ENCODE measurements at regions not wholly inside any gene's neighbourhood (a gene's known extent, or its start where the extent isn't known, plus 50 kb on each side); places are given as distances from the start of the nearest gene placed in this dataset.

- no peak for TF ChIP-seq CHD7 (IDR thresholded peaks at IDR 0.05; ENCODE audit: insufficient replicate concordance, low read length)
- no peak for TF ChIP-seq RBBP5 (IDR thresholded peaks at IDR 0.05; ENCODE audit: borderline replicate concordance, low read depth, low read length)
- no peak for TF ChIP-seq EGR1 (IDR thresholded peaks at IDR 0.05; ENCODE audit: borderline replicate concordance, low read depth, low read length)
- TF ChIP-seq BACH1 (IDR thresholded peaks at IDR 0.05; ENCODE audit: low read length): no peak
- TF ChIP-seq SRF (IDR thresholded peaks at IDR 0.05; ENCODE audit: low read depth, low read length): no peak
- TF ChIP-seq RAD21 (IDR thresholded peaks at IDR 0.05 in 1 of 2, conservative IDR thresholded peaks at IDR 0.05 in 1 of 2; ENCODE audit: low read depth in 2 of 2, low read length in 2 of 2): no peak
Measured at GRCh38 chr3:18556503-18557135, 131.5 kb upstream of the SATB1 start (continued).

All from H1 (cell line).